Fibroblast of skin of right quadriceps (primary cell): ENCODE measurements at regions not wholly inside any gene's neighbourhood (a gene's known extent, or its start where the extent isn't known, plus 50 kb on each side); places are given as distances from the start of the nearest gene placed in this dataset.
"Not testable (repeated sequence)": the region's sequence is repeated elsewhere in the genome, so short reads cannot be mapped to it uniquely, and the experiment has no call there.

Experiments
- DNase-seq: peaks from one replicate; pipeline ENCODE4 v3.0.0-alpha.2; 2013

GRCh38 chr2:103387888-103388287 lies 626.1 kb downstream of the TMEM182 start:
- no peak for DNase-seq

GRCh38 chr2:103396152-103396551 lies 634.3 kb downstream of the TMEM182 start:
- no peak for DNase-seq

- peak; percentile 69 for DNase-seq
These were observed 639.8 kb downstream of the TMEM182 start for GRCh38 chr2:103401621-103402020.

- DNase-seq, result no peak
These were observed 640.5 kb downstream of the TMEM182 start for GRCh38 chr2:103402336-103402735.

GRCh38 chr2:103402944-103403343 lies 641.1 kb downstream of the TMEM182 start:
- no peak for DNase-seq

GRCh38 chr2:103403388-103403787 lies 641.6 kb downstream of the TMEM182 start:
- not testable (repeated sequence) for DNase-seq

GRCh38 chr2:103410221-103410620 lies 648.4 kb downstream of the TMEM182 start:
- no peak for DNase-seq

GRCh38 chr2:103419506-103419905 lies 657.7 kb downstream of the TMEM182 start:
- no peak for DNase-seq

- no peak for DNase-seq
These were observed 661.3 kb downstream of the TMEM182 start for GRCh38 chr2:103423100-103423499.

GRCh38 chr2:103427567-103427966 lies 665.7 kb downstream of the TMEM182 start:
- no peak for DNase-seq

GRCh38 chr2:103430191-103430590 lies 668.4 kb downstream of the TMEM182 start:
- DNase-seq, result no peak

- no peak for DNase-seq
These were observed 673.2 kb downstream of the TMEM182 start for GRCh38 chr2:103435010-103435409.

GRCh38 chr2:103437161-103437560 lies 675.3 kb downstream of the TMEM182 start:
- DNase-seq, result no peak

- DNase-seq, result no peak
These were observed 683.5 kb downstream of the TMEM182 start for GRCh38 chr2:103445347-103445746.

- no peak for DNase-seq
These were observed 686.7 kb downstream of the TMEM182 start for GRCh38 chr2:103448495-103448894.

- no peak for DNase-seq
These were observed 689.5 kb downstream of the TMEM182 start for GRCh38 chr2:103451283-103451682.

- DNase-seq, result no peak
These were observed 697.5 kb downstream of the TMEM182 start for GRCh38 chr2:103459283-103459682.

GRCh38 chr2:103462101-103462500 lies 700.3 kb downstream of the TMEM182 start:
- DNase-seq, result no peak

GRCh38 chr2:103462712-103463111 lies 700.9 kb downstream of the TMEM182 start:
- DNase-seq, result no peak

- DNase-seq, result no peak
These were observed 703.0 kb downstream of the TMEM182 start for GRCh38 chr2:103464831-103465230.

GRCh38 chr2:103469800-103470199 lies 708.0 kb downstream of the TMEM182 start:
- DNase-seq, result no peak

GRCh38 chr2:103484906-103485305 lies 723.1 kb downstream of the TMEM182 start:
- DNase-seq, result no peak

- no peak for DNase-seq
These were observed 735.0 kb downstream of the TMEM182 start for GRCh38 chr2:103496850-103497249.

GRCh38 chr2:103506812-103507211 lies 745.0 kb downstream of the TMEM182 start:
- DNase-seq, result no peak

GRCh38 chr2:103512442-103512841 lies 750.6 kb downstream of the TMEM182 start:
- DNase-seq, result no peak

GRCh38 chr2:103520547-103520946 lies 758.7 kb downstream of the TMEM182 start:
- no peak for DNase-seq
